K562 (cell line): ENCODE measurements at regions not wholly inside any gene's neighbourhood (a gene's known extent, or its start where the extent isn't known, plus 50 kb on each side); places are given as distances from the start of the nearest gene placed in this dataset.

Experiments used
- CREB1 ChIP-seq, 2 experiments: sonication (generic) in 1 of 2; formaldehyde crosslinking in 1 of 2; IDR thresholded peaks; 2 replicates each; pipeline versions ENCODE4 v1.6.1 to v1.8.0; 2012 to 2022; ENCODE audit warnings: inconsistent platforms in 1 of 2, mild to moderate bottlenecking in 1 of 2, missing genetic modification reagents in 1 of 2, moderate library complexity in 1 of 2
- FOXP1 ChIP-seq: sonication (generic); formaldehyde crosslinking; IDR thresholded peaks from 2 replicates; pipeline ENCODE4 v1.8.0; 2022; ENCODE audit warnings: mild to moderate bottlenecking, missing genetic modification reagents
- MYNN ChIP-seq, 2 experiments: sonication (generic); formaldehyde crosslinking in 1 of 2; IDR thresholded peaks; 2 replicates each; pipeline versions ENCODE4 v1.5.0 to v1.6.1; 2016 to 2020; ENCODE audit warnings: antibody characterized with exemption in 1 of 2, missing genetic modification reagents in 1 of 2
- PRMT5 ChIP-seq: sonication (generic); formaldehyde crosslinking; IDR thresholded peaks from 2 replicates; pipeline ENCODE4 v1.5.0; 2020; ENCODE audit warnings: missing genetic modification reagents
- SAFB2 ChIP-seq: fragments of 200-400 bp; formaldehyde crosslinking; IDR thresholded peaks from 2 replicates; pipeline ENCODE4 v1.6.1; 2018; ENCODE audit warnings: borderline replicate concordance, low read length, low read depth, moderate library complexity; ENCODE audit not compliant: severe bottlenecking
- TARDBP ChIP-seq: fragments of 450-650 bp; IDR thresholded peaks from 2 replicates; pipeline ENCODE4 v1.6.1; 2016
- TFE3 ChIP-seq: fragments of 450-650 bp; formaldehyde crosslinking; IDR thresholded peaks from 2 replicates; pipeline ENCODE4 v1.4.0; 2020; ENCODE audit warnings: mild to moderate bottlenecking, mixed read lengths
- THRAP3 ChIP-seq: fragments of 450-650 bp; IDR thresholded peaks from 2 replicates; pipeline ENCODE4 v1.6.1; 2016; ENCODE audit warnings: mild to moderate bottlenecking, inconsistent platforms, borderline replicate concordance
- ZNF398 ChIP-seq: fragments of 250-450 bp; sonication (Bioruptor Pico); IDR thresholded peaks from 2 replicates; pipeline ENCODE4 v1.8.0; 2021; ENCODE audit warnings: moderate library complexity, mild to moderate bottlenecking, inconsistent platforms

- no peak for TF ChIP-seq THRAP3
- TF ChIP-seq TARDBP = no peak
- TF ChIP-seq FOXP1 = no peak
- TF ChIP-seq CREB1 (IDR thresholded peaks at IDR 0.05) = no peak
- no peak for TF ChIP-seq CREB1 (CRISPR knock-in tag; IDR thresholded peaks at IDR 0.05)
- no peak for TF ChIP-seq MYNN (IDR thresholded peaks at IDR 0.05)
- no peak for TF ChIP-seq MYNN (CRISPR knock-in tag; IDR thresholded peaks at IDR 0.05)
- TF ChIP-seq SAFB2 = no peak
- no peak for TF ChIP-seq TFE3 (CRISPR knock-in tag)
- TF ChIP-seq PRMT5 (CRISPR knock-in tag) = no peak
- TF ChIP-seq ZNF398 (CRISPR knock-in tag) = no peak
These were observed 680.1 kb upstream of the CXADR start (continued) for GRCh38 chr21:16832791-16833190.
